HFFc6 (cell line): ENCODE measurements at regions not wholly inside any gene's neighbourhood (a gene's known extent, or its start where the extent isn't known, plus 50 kb on each side); places are given as distances from the start of the nearest gene placed in this dataset.
"Not testable (repeated sequence)": the region's sequence is repeated elsewhere in the genome, so short reads cannot be mapped to it uniquely, and the experiment has no call there.

ENCODE experiments used
- DNase-seq: peaks from one replicate; pipeline ENCODE4 v3.0.0-alpha.2; 2018
- H3K27ac Mint-ChIP-seq: 2 replicates; pipeline ENCODE4 v1.8.0; 2020; ENCODE audit warnings: mild to moderate bottlenecking, mixed read lengths
- H3K27me3 Mint-ChIP-seq: 2 replicates; pipeline ENCODE4 v1.8.0; 2021; ENCODE audit warnings: mild to moderate bottlenecking, moderate library complexity, mixed read lengths; ENCODE audit not compliant: insufficient read depth
- H3K36me3 Mint-ChIP-seq: 2 replicates; pipeline ENCODE4 v1.8.0; 2021; ENCODE audit warnings: low read depth, mixed read lengths
- H3K4me1 Mint-ChIP-seq: 2 replicates; pipeline ENCODE4 v1.8.0; 2020; ENCODE audit warnings: low read depth, mixed read lengths
- H3K4me3 Mint-ChIP-seq: 2 replicates; pipeline ENCODE4 v1.8.0; 2020; ENCODE audit warnings: mild to moderate bottlenecking, moderate library complexity, mixed read lengths
- H3K9me3 Mint-ChIP-seq: 2 replicates; pipeline ENCODE4 v1.8.0; 2020; ENCODE audit warnings: mild to moderate bottlenecking, mixed read lengths
- CTCF ChIP-seq: fragments of 200-600 bp; sonication (generic); IDR thresholded peaks from 2 replicates; pipeline ENCODE4 v1.5.0; 2021; ENCODE audit warnings: antibody characterized with exemption, mild to moderate bottlenecking

GRCh38 chr4:120000591-120001296, 65.9 kb downstream of the MAD2L1 start:
- no peak overlapping the region for H3K27ac Mint-ChIP-seq
- H3K36me3 Mint-ChIP-seq, result no peaks in the 10 kb centered on the region
- TF ChIP-seq CTCF, result no peak
- no peak for DNase-seq
- H3K9me3 Mint-ChIP-seq, result no peaks in the 10 kb centered on the region
- no peak overlapping the region for H3K4me3 Mint-ChIP-seq
- peaks cover 3% of the 10 kb centered on the region for H3K27me3 Mint-ChIP-seq
- H3K4me1 Mint-ChIP-seq, result no peaks in the 10 kb centered on the region

GRCh38 chr4:119996024-119996423, 70.6 kb downstream of the MAD2L1 start:
- not testable (repeated sequence) for H3K36me3 Mint-ChIP-seq, H3K27me3 Mint-ChIP-seq, H3K4me1 Mint-ChIP-seq, H3K9me3 Mint-ChIP-seq, H3K4me3 Mint-ChIP-seq, DNase-seq, H3K27ac Mint-ChIP-seq

DNA sequence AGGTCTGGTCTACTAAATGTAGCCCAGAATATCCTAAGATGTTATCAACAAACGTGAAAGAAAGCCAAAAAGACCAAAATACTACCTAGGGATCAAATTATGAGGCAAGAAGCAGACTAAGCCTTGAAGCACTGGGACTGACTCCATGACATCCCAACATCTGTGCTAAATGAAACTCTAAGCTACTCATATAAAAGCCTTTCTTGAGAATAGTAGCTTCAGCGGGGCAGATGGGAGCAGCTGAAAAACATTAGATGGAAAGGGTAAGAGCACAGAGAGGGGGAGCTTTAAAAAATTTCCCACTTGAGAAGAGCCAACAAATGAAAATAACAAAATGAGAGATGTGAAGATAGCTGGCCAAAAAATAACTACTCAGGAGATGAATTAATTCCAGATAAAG, 81.7 kb downstream of the MAD2L1 start:
- no peaks in the 10 kb centered on the region for H3K4me1 Mint-ChIP-seq

DNA sequence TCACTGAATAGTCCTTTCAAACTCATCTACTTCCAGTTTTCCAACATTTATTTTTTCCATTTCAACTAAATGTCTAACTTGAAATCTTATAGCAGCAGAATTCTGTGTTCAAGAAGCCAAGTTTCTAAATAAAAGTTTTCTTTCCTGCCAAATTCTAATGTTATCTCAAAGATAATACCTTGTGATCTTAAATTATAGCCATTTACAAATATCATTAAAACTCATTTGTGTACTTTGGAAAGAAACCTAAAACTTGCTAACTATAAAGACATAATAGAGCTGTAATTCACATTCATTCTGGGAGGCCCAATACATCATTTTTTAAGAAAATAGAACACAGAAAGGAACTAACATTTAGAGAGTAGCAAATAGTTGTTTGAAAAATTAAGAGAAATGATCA, 83.9 kb downstream of the MAD2L1 start:
- Mint-ChIP-seq H3K9me3 (no peaks in the 10 kb centered on the region), H3K4me3 (no peak overlapping the region), H3K27me3 (peaks cover 2% of the 10 kb centered on the region; the same call in 1 of the 2 replicates), H3K4me1 (no peaks in the 10 kb centered on the region), H3K27ac (no peak overlapping the region), H3K36me3 (no peaks in the 10 kb centered on the region)
- TF ChIP-seq CTCF, result no peak
- DNase-seq, result no peak

More for the DNA sequence above, 81.7 kb downstream of the MAD2L1 start:
- H3K4me3 Mint-ChIP-seq, result no peak overlapping the region
- no peaks in the 10 kb centered on the region for H3K9me3 Mint-ChIP-seq
- no peaks in the 10 kb centered on the region for H3K36me3 Mint-ChIP-seq
- H3K27ac Mint-ChIP-seq, result no peak overlapping the region
- DNase-seq, result no peak
- TF ChIP-seq CTCF, result no peak
- H3K27me3 Mint-ChIP-seq, result peaks cover 2% of the 10 kb centered on the region; the same call in 1 of the 2 replicates

GRCh38 chr4:119980456-119980855, 86.2 kb downstream of the MAD2L1 start:
- H3K27me3 Mint-ChIP-seq, result peaks cover 2% of the 10 kb centered on the region
- H3K27ac Mint-ChIP-seq, result no peak overlapping the region
- H3K4me1 Mint-ChIP-seq, result no peaks in the 10 kb centered on the region
- H3K4me3 Mint-ChIP-seq, result no peak overlapping the region
- no peaks in the 10 kb centered on the region for H3K36me3 Mint-ChIP-seq
- TF ChIP-seq CTCF, result no peak
- DNase-seq, result no peak
- no peaks in the 10 kb centered on the region for H3K9me3 Mint-ChIP-seq

- Mint-ChIP-seq H3K4me1 (no peaks in the 10 kb centered on the region), H3K27ac (no peak overlapping the region), H3K27me3 (peaks cover 2% of the 10 kb centered on the region), H3K9me3 (no peaks in the 10 kb centered on the region), H3K4me3 (no peak overlapping the region), H3K36me3 (no peaks in the 10 kb centered on the region)
- DNase-seq, result no peak
- no peak for TF ChIP-seq CTCF
Observed at GRCh38 chr4:119977076-119977940, 89.3 kb downstream of the MAD2L1 start.
